ENCODE measurements at regions not wholly inside any gene's neighbourhood (a gene's known extent, or its start where the extent isn't known, plus 50 kb on each side); places are given as distances from the start of the nearest gene placed in this dataset.

- Histone ChIP-seq H3K4me3 (no peak overlapping the region), H3K9ac (ENCODE audit: insufficient read length) (no peak overlapping the region), H3K27ac (no peak overlapping the region), H3K9me3 (ENCODE audit: low read depth, low read length) (no peaks in the 10 kb centered on the region), H3K36me3 (ENCODE audit: insufficient read depth, low read length) (no peaks in the 10 kb centered on the region)
- no peak for DNase-seq (ENCODE audit: low read depth, low spot score)
- TF ChIP-seq FOXP2 (optimal IDR thresholded peaks at IDR 0.05; ENCODE audit: control extremely low read depth, extremely low read length, insufficient read depth), result no peak
- TF ChIP-seq EZH2 (IDR thresholded peaks at IDR 0.05), result no peak
- no peak for TF ChIP-seq POLR2AphosphoS5 (IDR thresholded peaks at IDR 0.05; ENCODE audit: borderline replicate concordance, low read depth, low read length)
Observed at GRCh38 chr20:59405226-59406200, 105.1 kb downstream of the EDN3 start.

- TF ChIP-seq POLR2AphosphoS5 (IDR thresholded peaks at IDR 0.05; ENCODE audit: borderline replicate concordance, low read depth, low read length), result no peak
- Histone ChIP-seq H3K4me3 (no peak overlapping the region), H3K27ac (no peak overlapping the region), H3K9me3 (ENCODE audit: low read depth, low read length) (no peaks in the 10 kb centered on the region), H3K9ac (ENCODE audit: insufficient read length) (no peak overlapping the region), H3K36me3 (ENCODE audit: insufficient read depth, low read length) (no peaks in the 10 kb centered on the region)
- no peak for DNase-seq (ENCODE audit: low read depth, low spot score)
Observed at GRCh38 chr20:59406446-59406845, 106.0 kb downstream of the EDN3 start.

GRCh38 chr20:59411170-59411569 lies 110.8 kb downstream of the EDN3 start:
- DNase-seq (ENCODE audit: low read depth, low spot score), result no peak
- no peak for TF ChIP-seq POLR2AphosphoS5 (IDR thresholded peaks at IDR 0.05; ENCODE audit: borderline replicate concordance, low read depth, low read length)
- no peak for TF ChIP-seq FOXP2 (optimal IDR thresholded peaks at IDR 0.05; ENCODE audit: control extremely low read depth, extremely low read length, insufficient read depth)
- TF ChIP-seq EZH2 (IDR thresholded peaks at IDR 0.05), result no peak
- no peak overlapping the region for H3K9ac ChIP-seq (ENCODE audit: insufficient read length)
- no peak overlapping the region for H3K27ac ChIP-seq
- no peak overlapping the region for H3K4me3 ChIP-seq
- no peaks in the 10 kb centered on the region for H3K9me3 ChIP-seq (ENCODE audit: low read depth, low read length)
- H3K36me3 ChIP-seq (ENCODE audit: insufficient read depth, low read length), result no peaks in the 10 kb centered on the region

GRCh38 chr20:59411589-59411988 lies 111.2 kb downstream of the EDN3 start:
- H3K36me3 ChIP-seq (ENCODE audit: insufficient read depth, low read length), result no peaks in the 10 kb centered on the region
- H3K9ac ChIP-seq (ENCODE audit: insufficient read length), result no peak overlapping the region
- no peak overlapping the region for H3K4me3 ChIP-seq
- DNase-seq (ENCODE audit: low read depth, low spot score), result no peak
- TF ChIP-seq EZH2 (IDR thresholded peaks at IDR 0.05), result no peak
- TF ChIP-seq POLR2AphosphoS5 (IDR thresholded peaks at IDR 0.05; ENCODE audit: borderline replicate concordance, low read depth, low read length), result no peak
- no peak for TF ChIP-seq FOXP2 (optimal IDR thresholded peaks at IDR 0.05; ENCODE audit: control extremely low read depth, extremely low read length, insufficient read depth)
- no peak overlapping the region for H3K27ac ChIP-seq
- H3K9me3 ChIP-seq (ENCODE audit: low read depth, low read length), result no peaks in the 10 kb centered on the region

GRCh38 chr20:59412181-59412580 lies 111.8 kb downstream of the EDN3 start:
- no peaks in the 10 kb centered on the region for H3K9me3 ChIP-seq (ENCODE audit: low read depth, low read length)

GRCh38 chr20:59412875-59413284 lies 112.5 kb downstream of the EDN3 start:
- Histone ChIP-seq H3K4me3 (no peak overlapping the region), H3K9ac (ENCODE audit: insufficient read length) (no peak overlapping the region), H3K9me3 (ENCODE audit: low read depth, low read length) (no peaks in the 10 kb centered on the region), H3K36me3 (ENCODE audit: insufficient read depth, low read length) (no peaks in the 10 kb centered on the region), H3K27ac (no peak overlapping the region)
- no peak for TF ChIP-seq EZH2 (IDR thresholded peaks at IDR 0.05)
- no peak for TF ChIP-seq POLR2AphosphoS5 (IDR thresholded peaks at IDR 0.05; ENCODE audit: borderline replicate concordance, low read depth, low read length)
- TF ChIP-seq FOXP2 (optimal IDR thresholded peaks at IDR 0.05; ENCODE audit: control extremely low read depth, extremely low read length, insufficient read depth), result no peak
- DNase-seq (ENCODE audit: low read depth, low spot score), result no peak

More at GRCh38 chr20:59412181-59412580, 111.8 kb downstream of the EDN3 start:
- Histone ChIP-seq H3K4me3 (no peak overlapping the region), H3K9ac (ENCODE audit: insufficient read length) (no peak overlapping the region), H3K27ac (no peak overlapping the region), H3K36me3 (ENCODE audit: insufficient read depth, low read length) (no peaks in the 10 kb centered on the region)
- TF ChIP-seq POLR2AphosphoS5 (IDR thresholded peaks at IDR 0.05; ENCODE audit: borderline replicate concordance, low read depth, low read length), result no peak
- no peak for TF ChIP-seq FOXP2 (optimal IDR thresholded peaks at IDR 0.05; ENCODE audit: control extremely low read depth, extremely low read length, insufficient read depth)
- no peak for DNase-seq (ENCODE audit: low read depth, low spot score)

- no peak overlapping the region for H3K4me3 ChIP-seq
Observed at GRCh38 chr20:59413326-59413865, 113.0 kb downstream of the EDN3 start.

GRCh38 chr20:59414936-59415623 lies 114.7 kb downstream of the EDN3 start:
- Histone ChIP-seq H3K36me3 (ENCODE audit: insufficient read depth, low read length) (no peaks in the 10 kb centered on the region), H3K9ac (ENCODE audit: insufficient read length) (no peak overlapping the region), H3K4me3 (no peak overlapping the region), H3K27ac (no peak overlapping the region), H3K9me3 (ENCODE audit: low read depth, low read length) (no peaks in the 10 kb centered on the region)
- TF ChIP-seq EZH2 (IDR thresholded peaks at IDR 0.05) (no peak), FOXP2 (optimal IDR thresholded peaks at IDR 0.05; ENCODE audit: control extremely low read depth, extremely low read length, insufficient read depth) (no peak), POLR2AphosphoS5 (IDR thresholded peaks at IDR 0.05; ENCODE audit: borderline replicate concordance, low read depth, low read length) (no peak)
- no peak for DNase-seq (ENCODE audit: low read depth, low spot score)

More at GRCh38 chr20:59413326-59413865, 113.0 kb downstream of the EDN3 start:
- DNase-seq (ENCODE audit: low read depth, low spot score), result no peak
- Histone ChIP-seq H3K9me3 (ENCODE audit: low read depth, low read length) (no peaks in the 10 kb centered on the region), H3K36me3 (ENCODE audit: insufficient read depth, low read length) (no peaks in the 10 kb centered on the region), H3K27ac (no peak overlapping the region), H3K9ac (ENCODE audit: insufficient read length) (no peak overlapping the region)
- TF ChIP-seq FOXP2 (optimal IDR thresholded peaks at IDR 0.05; ENCODE audit: control extremely low read depth, extremely low read length, insufficient read depth), result no peak
- TF ChIP-seq POLR2AphosphoS5 (IDR thresholded peaks at IDR 0.05; ENCODE audit: borderline replicate concordance, low read depth, low read length), result no peak
- no peak for TF ChIP-seq EZH2 (IDR thresholded peaks at IDR 0.05)
